RWPE2 (cell line): ENCODE measurements at regions not wholly inside any gene's neighbourhood (a gene's known extent, or its start where the extent isn't known, plus 50 kb on each side); places are given as distances from the start of the nearest gene placed in this dataset.
A peak's percentile ranks its signal among the peaks of the same experiment; 100 is the strongest.
"Not testable (repeated sequence)": the region's sequence is repeated elsewhere in the genome, so short reads cannot be mapped to it uniquely, and the experiment has no call there.

Experiments used
- ATAC-seq: fragments of 200-7000 bp; cut with Tn5 transposase; 3 replicates; pipeline ENCODE4 v1.9.1; 2021; ENCODE audit warnings: low read depth
- DNase-seq: peaks from one replicate; pipeline ENCODE4 v3.0.0-alpha.2; 2020; ENCODE audit warnings: low spot score
- H3K27ac ChIP-seq: fragments of 450-650 bp; 2 replicates; pipeline ENCODE4 v1.5.1; 2017; ENCODE audit warnings: mild to moderate bottlenecking; ENCODE audit not compliant: poor library complexity, severe bottlenecking
- H3K27me3 ChIP-seq: fragments of 250-450 bp; sonication (Bioruptor Pico); 2 replicates; pipeline ENCODE4 v1.5.1; 2021; ENCODE audit warnings: mild to moderate bottlenecking, moderate library complexity; ENCODE audit not compliant: insufficient read depth, poor library complexity, severe bottlenecking
- H3K36me3 ChIP-seq: fragments of 250-450 bp; sonication (Bioruptor Pico); 2 replicates; pipeline ENCODE4 v1.5.1; 2020; ENCODE audit warnings: low read depth, mild to moderate bottlenecking, moderate library complexity
- H3K4me1 ChIP-seq: fragments of 250-450 bp; sonication (Bioruptor Pico); 2 replicates; pipeline ENCODE4 v1.5.1; 2021; ENCODE audit warnings: mild to moderate bottlenecking, moderate library complexity; ENCODE audit not compliant: insufficient read depth, poor library complexity, severe bottlenecking
- H3K4me3 ChIP-seq: fragments of 250-450 bp; sonication (Bioruptor Pico); 2 replicates; pipeline ENCODE4 v1.5.1; 2021; ENCODE audit warnings: mild to moderate bottlenecking, moderate library complexity; ENCODE audit not compliant: severe bottlenecking
- H3K9me3 ChIP-seq: fragments of 250-450 bp; sonication (Bioruptor Pico); 2 replicates; pipeline ENCODE4 v1.5.1; 2021; ENCODE audit warnings: mild to moderate bottlenecking, moderate library complexity; ENCODE audit not compliant: severe bottlenecking

DNA sequence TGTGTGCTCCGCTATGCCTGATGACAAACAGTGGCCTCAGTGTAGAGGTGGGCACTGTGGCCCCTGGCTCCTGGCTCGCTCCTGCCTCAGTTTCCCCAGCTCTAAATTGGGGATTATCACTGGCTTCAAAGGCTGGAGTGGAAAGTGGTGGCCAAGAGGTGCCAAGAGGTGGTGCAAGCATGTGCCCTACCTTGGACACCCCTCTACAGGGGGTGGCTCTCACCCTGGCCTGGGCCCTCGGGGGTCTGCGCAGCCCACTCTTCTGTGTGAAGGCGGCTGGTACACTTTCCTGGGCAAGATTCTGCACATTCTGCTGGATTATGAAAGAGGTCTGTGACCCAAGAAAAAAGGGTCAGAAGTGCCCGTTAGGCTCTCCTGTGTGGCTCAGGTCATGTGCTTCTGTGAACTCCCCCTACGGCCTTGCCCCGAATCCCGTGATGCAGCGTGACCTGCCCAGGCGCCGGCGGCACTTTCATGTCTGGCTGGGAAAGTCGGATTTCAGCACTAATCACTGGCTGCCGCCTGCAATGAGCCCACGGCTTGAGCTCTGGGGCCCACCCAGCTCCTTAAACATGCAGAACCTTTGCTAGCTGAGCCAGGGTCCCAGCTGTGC, 57.3 kb upstream of the SPN start:
- peaks cover 12% of the 10 kb centered on the region for H3K4me1 ChIP-seq
- H3K4me3 ChIP-seq, H3K9me3 ChIP-seq, H3K27ac ChIP-seq, H3K36me3 ChIP-seq, ATAC-seq, DNase-seq, H3K27me3 ChIP-seq: not testable (repeated sequence)

DNA sequence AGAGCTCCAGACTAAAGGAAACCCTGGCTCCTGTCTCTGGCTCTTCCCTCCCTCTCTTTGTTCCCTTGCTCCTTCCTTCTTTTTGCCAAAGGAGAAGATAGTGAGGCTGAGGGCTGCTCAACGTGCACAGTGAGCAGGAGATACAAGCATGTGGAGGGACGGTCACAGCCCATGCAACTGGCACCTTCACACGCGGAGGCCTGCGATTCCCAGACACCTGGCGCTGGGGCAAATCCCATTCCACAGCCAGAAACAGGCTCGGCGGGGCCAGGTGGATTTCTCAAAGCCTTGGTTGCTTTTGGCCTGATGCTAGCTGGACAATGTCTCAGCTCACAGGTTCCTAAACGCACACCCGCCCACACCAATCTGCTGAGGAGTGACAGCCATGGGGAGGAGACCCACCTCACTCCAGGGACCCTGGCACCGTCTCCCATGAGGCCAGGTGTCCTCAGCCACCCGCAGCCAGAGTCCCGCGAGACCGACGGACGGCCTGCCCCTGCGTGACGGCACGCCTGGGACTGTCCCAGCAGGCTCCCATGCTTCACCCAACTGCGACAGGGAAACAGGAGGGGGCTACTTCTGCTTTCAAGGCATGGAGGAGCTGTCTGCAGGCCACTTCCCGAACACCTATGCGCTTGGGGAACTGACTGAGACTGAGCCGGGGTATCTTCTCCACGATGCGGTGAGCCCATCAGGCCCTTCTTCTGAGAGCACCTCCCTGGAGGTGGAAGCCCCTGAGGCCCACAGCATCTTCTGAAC, 56.2 kb upstream of the SPN start:
- peaks cover 12% of the 10 kb centered on the region for H3K4me1 ChIP-seq
- not testable (repeated sequence) for ATAC-seq

GRCh38 chr16:29607428-29607823, 55.6 kb upstream of the SPN start:
- not testable (repeated sequence) for H3K9me3 ChIP-seq, H3K27ac ChIP-seq, DNase-seq, H3K27me3 ChIP-seq, H3K4me3 ChIP-seq, ATAC-seq, H3K36me3 ChIP-seq
- peaks cover 12% of the 10 kb centered on the region for H3K4me1 ChIP-seq

More for the DNA sequence above, 56.2 kb upstream of the SPN start:
- H3K27ac ChIP-seq, H3K9me3 ChIP-seq, H3K27me3 ChIP-seq, H3K36me3 ChIP-seq, H3K4me3 ChIP-seq, DNase-seq: not testable (repeated sequence)

GRCh38 chr16:29612381-29613306, 50.4 kb upstream of the SPN start:
- not testable (repeated sequence) for H3K9me3 ChIP-seq, DNase-seq, H3K27me3 ChIP-seq, H3K4me1 ChIP-seq, H3K36me3 ChIP-seq
- peak; percentile 43 for ATAC-seq
- Histone ChIP-seq H3K4me3 (peak overlapping the region; percentile 88), H3K27ac (peak overlapping the region; percentile 74)
